ENCODE measurements at regions not wholly inside any gene's neighbourhood (a gene's known extent, or its start where the extent isn't known, plus 50 kb on each side); places are given as distances from the start of the nearest gene placed in this dataset.

GRCh38 chr5:174922955-174923354 lies 198.6 kb downstream of the MSX2 start:
- Histone ChIP-seq H3K36me3 (no peaks in the 10 kb centered on the region), H3K4me1 (ENCODE audit: insufficient read depth) (no peaks in the 10 kb centered on the region), H3K4me3 (no peak overlapping the region), H3K27me3 (no peaks in the 10 kb centered on the region), H3K9me3 (no peaks in the 10 kb centered on the region), H3K27ac (no peak overlapping the region)
- intact Hi-C loops (cut with DNase I), result no loop called here
- TF ChIP-seq CTCF (IDR thresholded peaks at IDR 0.05), result no peak
- no peak for TF ChIP-seq POLR2A (IDR thresholded peaks at IDR 0.05)
- TF ChIP-seq EP300 (IDR thresholded peaks at IDR 0.05), result no peak
- WGBS, 3 donors, result 94 to 96% (median 95%) methylated on average over 20 of the region's 20 CpGs
- DNase-seq, result no peak

GRCh38 chr5:174920906-174921550 lies 196.6 kb downstream of the MSX2 start:
- Histone ChIP-seq H3K27ac (no peak overlapping the region), H3K9me3 (no peaks in the 10 kb centered on the region), H3K27me3 (no peaks in the 10 kb centered on the region), H3K4me3 (no peak overlapping the region), H3K36me3 (no peaks in the 10 kb centered on the region), H3K4me1 (ENCODE audit: insufficient read depth) (no peaks in the 10 kb centered on the region)
- intact Hi-C loops (cut with DNase I), result no loop called here
- no peak for DNase-seq
- WGBS, 3 donors, result 32 to 48% (median 41%) methylated on average over 8 of the region's 8 CpGs
- TF ChIP-seq POLR2A (IDR thresholded peaks at IDR 0.05), result no peak
- no peak for TF ChIP-seq CTCF (IDR thresholded peaks at IDR 0.05)
- TF ChIP-seq EP300 (IDR thresholded peaks at IDR 0.05), result no peak

GRCh38 chr5:174919351-174919750 lies 195.0 kb downstream of the MSX2 start:
- Histone ChIP-seq H3K27ac (no peak overlapping the region), H3K27me3 (no peaks in the 10 kb centered on the region), H3K4me3 (no peak overlapping the region), H3K9me3 (no peaks in the 10 kb centered on the region), H3K4me1 (ENCODE audit: insufficient read depth) (no peaks in the 10 kb centered on the region), H3K36me3 (no peaks in the 10 kb centered on the region)
- WGBS, 3 donors, result 67 to 81% (median 70%) methylated on average over 3 of the region's 3 CpGs
- no peak for TF ChIP-seq CTCF (IDR thresholded peaks at IDR 0.05)
- TF ChIP-seq EP300 (IDR thresholded peaks at IDR 0.05), result no peak
- TF ChIP-seq POLR2A (IDR thresholded peaks at IDR 0.05), result no peak
- no peak for DNase-seq
- intact Hi-C loops (cut with DNase I), result no loop called here

GRCh38 chr5:174918655-174919054 lies 194.3 kb downstream of the MSX2 start:
- H3K27me3 ChIP-seq, result no peaks in the 10 kb centered on the region
- H3K4me1 ChIP-seq (ENCODE audit: insufficient read depth), result no peaks in the 10 kb centered on the region
- 38 to 58% (median 45%) methylated on average over 1 of the region's 1 CpG for WGBS, 3 donors
- no peak for DNase-seq
- H3K4me3 ChIP-seq, result no peak overlapping the region
- no peaks in the 10 kb centered on the region for H3K9me3 ChIP-seq
- no peak overlapping the region for H3K27ac ChIP-seq
- intact Hi-C loops (cut with DNase I), result no loop called here
- H3K36me3 ChIP-seq, result no peaks in the 10 kb centered on the region
- TF ChIP-seq POLR2A (IDR thresholded peaks at IDR 0.05) (no peak), CTCF (IDR thresholded peaks at IDR 0.05) (no peak), EP300 (IDR thresholded peaks at IDR 0.05) (no peak)

Data from ovary (tissue), 7 donors.